ENCODE measurements at regions not wholly inside any gene's neighbourhood (a gene's known extent, or its start where the extent isn't known, plus 50 kb on each side); places are given as distances from the start of the nearest gene placed in this dataset.
"Not testable (repeated sequence)": the region's sequence is repeated elsewhere in the genome, so short reads cannot be mapped to it uniquely, and the experiment has no call there.

GRCh38 chr2:145909175-145909755 lies 1389.3 kb upstream of the ZEB2 start:
- no peaks in the 10 kb centered on the region for H3K27me3 ChIP-seq
- no peak overlapping the region for H3K4me3 ChIP-seq (ENCODE audit: low read depth in 1 of 2, low read length in 1 of 2)
- no peak overlapping the region for H3K27ac ChIP-seq
- H3K9me3 ChIP-seq: no peaks in the 10 kb centered on the region
- TF ChIP-seq, protein P1, sequence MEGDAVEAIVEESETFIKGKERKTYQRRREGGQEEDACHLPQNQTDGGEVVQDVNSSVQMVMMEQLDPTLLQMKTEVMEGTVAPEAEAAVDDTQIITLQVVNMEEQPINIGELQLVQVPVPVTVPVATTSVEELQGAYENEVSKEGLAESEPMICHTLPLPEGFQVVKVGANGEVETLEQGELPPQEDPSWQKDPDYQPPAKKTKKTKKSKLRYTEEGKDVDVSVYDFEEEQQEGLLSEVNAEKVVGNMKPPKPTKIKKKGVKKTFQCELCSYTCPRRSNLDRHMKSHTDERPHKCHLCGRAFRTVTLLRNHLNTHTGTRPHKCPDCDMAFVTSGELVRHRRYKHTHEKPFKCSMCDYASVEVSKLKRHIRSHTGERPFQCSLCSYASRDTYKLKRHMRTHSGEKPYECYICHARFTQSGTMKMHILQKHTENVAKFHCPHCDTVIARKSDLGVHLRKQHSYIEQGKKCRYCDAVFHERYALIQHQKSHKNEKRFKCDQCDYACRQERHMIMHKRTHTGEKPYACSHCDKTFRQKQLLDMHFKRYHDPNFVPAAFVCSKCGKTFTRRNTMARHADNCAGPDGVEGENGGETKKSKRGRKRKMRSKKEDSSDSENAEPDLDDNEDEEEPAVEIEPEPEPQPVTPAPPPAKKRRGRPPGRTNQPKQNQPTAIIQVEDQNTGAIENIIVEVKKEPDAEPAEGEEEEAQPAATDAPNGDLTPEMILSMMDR (IDR thresholded peaks at IDR 0.05): no peak
- H3K4me1 ChIP-seq (ENCODE audit: control insufficient read depth in 1 of 2, insufficient read depth in 1 of 2, low read depth in 1 of 2, low read length in 1 of 2): no peaks in the 10 kb centered on the region
- H3K36me3 ChIP-seq: no peaks in the 10 kb centered on the region

DNA sequence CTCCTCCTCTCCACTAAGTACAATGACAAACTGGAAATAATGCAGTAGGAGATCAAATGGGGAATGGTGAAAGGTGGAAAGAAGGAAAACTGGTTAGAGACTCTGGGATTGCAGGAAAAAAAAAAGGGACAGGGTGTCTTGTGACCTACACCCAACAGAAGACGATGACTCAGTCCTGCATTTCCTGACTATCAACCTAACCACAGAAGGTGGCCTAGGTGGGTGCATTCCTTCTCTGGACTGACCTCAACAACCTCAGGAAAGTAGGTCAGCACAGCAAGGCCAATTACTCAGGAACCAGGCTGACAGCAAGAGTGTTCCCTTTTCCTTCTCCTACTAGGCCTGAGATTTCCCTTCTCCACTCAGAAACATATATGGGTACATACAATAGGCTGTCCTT lies 1386.4 kb upstream of the ZEB2 start:
- no peaks in the 10 kb centered on the region for H3K36me3 ChIP-seq
- TF ChIP-seq, protein P1 (IDR thresholded peaks at IDR 0.05): no peak
- H3K27ac ChIP-seq: no peak overlapping the region
- no peaks in the 10 kb centered on the region for H3K9me3 ChIP-seq
- H3K27me3 ChIP-seq: no peaks in the 10 kb centered on the region
- no peak overlapping the region for H3K4me3 ChIP-seq (ENCODE audit: low read depth in 1 of 2, low read length in 1 of 2)
- no peaks in the 10 kb centered on the region for H3K4me1 ChIP-seq (ENCODE audit: control insufficient read depth in 1 of 2, insufficient read depth in 1 of 2, low read depth in 1 of 2, low read length in 1 of 2)

GRCh38 chr2:145905371-145905770 lies 1385.5 kb upstream of the ZEB2 start:
- no peaks in the 10 kb centered on the region for H3K36me3 ChIP-seq

GRCh38 chr2:145897151-145897550 lies 1377.2 kb upstream of the ZEB2 start:
- Histone ChIP-seq H3K4me1 (ENCODE audit: control insufficient read depth in 1 of 2, insufficient read depth in 1 of 2, low read depth in 1 of 2, low read length in 1 of 2) (no peaks in the 10 kb centered on the region), H3K27ac (no peak overlapping the region), H3K27me3 (no peaks in the 10 kb centered on the region), H3K36me3 (no peaks in the 10 kb centered on the region), H3K4me3 (ENCODE audit: low read depth in 1 of 2, low read length in 1 of 2) (no peak overlapping the region), H3K9me3 (no peaks in the 10 kb centered on the region)
- TF ChIP-seq, protein P1 (IDR thresholded peaks at IDR 0.05): no peak

More at GRCh38 chr2:145905371-145905770, 1385.5 kb upstream of the ZEB2 start:
- no peaks in the 10 kb centered on the region for H3K4me1 ChIP-seq (ENCODE audit: control insufficient read depth in 1 of 2, insufficient read depth in 1 of 2, low read depth in 1 of 2, low read length in 1 of 2)
- H3K4me3 ChIP-seq (ENCODE audit: low read depth in 1 of 2, low read length in 1 of 2): no peak overlapping the region
- TF ChIP-seq, protein P1 (IDR thresholded peaks at IDR 0.05): no peak
- H3K9me3 ChIP-seq: no peaks in the 10 kb centered on the region
- no peak overlapping the region for H3K27ac ChIP-seq
- H3K27me3 ChIP-seq: no peaks in the 10 kb centered on the region

GRCh38 chr2:145887915-145888314 lies 1368.0 kb upstream of the ZEB2 start:
- H3K36me3 ChIP-seq: no peaks in the 10 kb centered on the region
- TF ChIP-seq, protein P1 (IDR thresholded peaks at IDR 0.05): no peak
- no peak overlapping the region for H3K27ac ChIP-seq
- H3K27me3 ChIP-seq: no peaks in the 10 kb centered on the region
- H3K9me3 ChIP-seq: no peaks in the 10 kb centered on the region
- no peaks in the 10 kb centered on the region for H3K4me1 ChIP-seq (ENCODE audit: control insufficient read depth in 1 of 2, insufficient read depth in 1 of 2, low read depth in 1 of 2, low read length in 1 of 2)
- no peak overlapping the region for H3K4me3 ChIP-seq (ENCODE audit: low read depth in 1 of 2, low read length in 1 of 2)

DNA sequence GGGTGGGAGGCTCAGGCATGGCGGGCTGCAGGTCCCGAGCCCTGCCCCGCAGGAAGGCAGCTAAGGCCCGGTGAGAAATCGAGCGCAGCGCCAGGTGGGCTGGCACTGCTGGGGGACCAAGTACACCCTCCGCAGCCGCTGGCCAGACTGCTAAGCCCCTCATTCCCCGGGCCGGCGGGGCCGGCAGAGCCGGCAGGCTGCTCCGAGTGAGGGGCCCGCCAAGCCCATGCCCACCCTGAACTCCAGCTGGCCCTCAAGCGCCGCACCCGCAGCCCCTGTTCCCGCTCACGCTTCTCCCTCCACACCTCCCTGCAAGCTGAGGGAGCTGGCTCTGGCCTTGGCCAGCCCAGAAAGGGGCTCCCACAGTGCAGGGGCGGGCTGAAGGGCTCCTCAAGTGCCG lies 1361.1 kb upstream of the ZEB2 start:
- H3K4me3 ChIP-seq (ENCODE audit: low read depth in 1 of 2, low read length in 1 of 2); H3K4me1 ChIP-seq (ENCODE audit: control insufficient read depth in 1 of 2, insufficient read depth in 1 of 2, low read depth in 1 of 2, low read length in 1 of 2); H3K27ac ChIP-seq; H3K9me3 ChIP-seq; H3K27me3 ChIP-seq; H3K36me3 ChIP-seq: not testable (repeated sequence)

All from neutrophil (primary cell).